Inferior parietal cortex (tissue), 1 donor: ENCODE measurements at regions not wholly inside any gene's neighbourhood (a gene's known extent, or its start where the extent isn't known, plus 50 kb on each side); places are given as distances from the start of the nearest gene placed in this dataset.

Experiments
- DNase-seq: peaks from one replicate; pipeline ENCODE4 v3.0.0-alpha.2; 2016; ENCODE audit errors: extremely low spot score

GRCh38 chr2:183214680-183215079 is 90.4 kb downstream of the NUP35 start:
- DNase-seq: no peak

- no peak for DNase-seq
Measured at GRCh38 chr2:183215917-183216316, 91.7 kb downstream of the NUP35 start.

GRCh38 chr2:183219888-183220287 is 95.6 kb downstream of the NUP35 start:
- no peak for DNase-seq

GRCh38 chr2:183222751-183223150 is 98.5 kb downstream of the NUP35 start:
- DNase-seq: no peak

GRCh38 chr2:183224948-183225347 is 100.7 kb downstream of the NUP35 start:
- DNase-seq: peak; percentile 25

- no peak for DNase-seq
Measured at GRCh38 chr2:183227176-183227575, 102.9 kb downstream of the NUP35 start.

GRCh38 chr2:183229386-183229785 is 105.1 kb downstream of the NUP35 start:
- no peak for DNase-seq

- no peak for DNase-seq
Measured at GRCh38 chr2:183232161-183232865, 108.1 kb downstream of the NUP35 start.

- no peak for DNase-seq
Measured at GRCh38 chr2:183242937-183243336, 118.7 kb downstream of the NUP35 start.

GRCh38 chr2:183243758-183244157 is 119.5 kb downstream of the NUP35 start:
- DNase-seq: no peak

GRCh38 chr2:183244300-183244844 is 120.1 kb downstream of the NUP35 start:
- DNase-seq: no peak

- peak; percentile 81 for DNase-seq
Measured at GRCh38 chr2:183248866-183249567, 124.8 kb downstream of the NUP35 start.

- no peak for DNase-seq
Measured at GRCh38 chr2:183250061-183250460, 125.8 kb downstream of the NUP35 start.

- DNase-seq: no peak
Measured at GRCh38 chr2:183250472-183250871, 126.2 kb downstream of the NUP35 start.

GRCh38 chr2:183253441-183254130 is 129.3 kb downstream of the NUP35 start:
- peak; percentile 29 for DNase-seq

GRCh38 chr2:183255411-183255810 is 131.2 kb downstream of the NUP35 start:
- DNase-seq: no peak

GRCh38 chr2:183259921-183260320 is 135.7 kb downstream of the NUP35 start:
- no peak for DNase-seq

GRCh38 chr2:183260527-183260926 is 136.3 kb downstream of the NUP35 start:
- no peak for DNase-seq

GRCh38 chr2:183264890-183265535 is 140.8 kb downstream of the NUP35 start:
- no peak for DNase-seq

- DNase-seq: no peak
Measured at GRCh38 chr2:183267148-183267827, 143.0 kb downstream of the NUP35 start.

GRCh38 chr2:183269956-183270355 is 145.7 kb downstream of the NUP35 start:
- peak; percentile 51 for DNase-seq
